GM21381 (cell line): ENCODE measurements at regions not wholly inside any gene's neighbourhood (a gene's known extent, or its start where the extent isn't known, plus 50 kb on each side); places are given as distances from the start of the nearest gene placed in this dataset.
"Not testable (repeated sequence)": the region's sequence is repeated elsewhere in the genome, so short reads cannot be mapped to it uniquely, and the experiment has no call there.

ENCODE experiments used
- ATAC-seq: cut with Tn5 transposase; IDR thresholded peaks from one replicate; pipeline ENCODE4 v1.9.1; 2021; ENCODE audit warnings: mild to moderate bottlenecking, moderate library complexity; ENCODE audit not compliant: unreplicated experiment

DNA sequence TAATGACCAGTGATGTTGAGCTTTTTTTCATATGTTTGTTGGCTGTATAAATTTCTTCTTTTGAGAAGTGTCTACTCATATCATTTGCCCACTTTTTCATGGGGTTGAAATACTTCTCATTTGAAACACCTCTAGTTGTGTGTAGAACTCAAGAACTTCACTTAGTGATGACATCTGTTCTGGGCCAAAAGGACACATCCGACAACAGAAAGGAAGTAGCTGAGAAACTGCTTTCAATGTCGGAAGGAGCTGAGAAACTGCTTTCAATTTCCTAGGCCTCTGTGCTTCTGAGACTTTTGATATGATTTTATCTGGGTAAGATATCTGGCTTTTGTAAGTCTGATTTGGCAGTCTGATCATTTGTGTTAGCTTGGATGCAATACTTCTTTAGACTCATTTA is 635.3 kb downstream of the TMTC2 start:
- no peak for ATAC-seq

DNA sequence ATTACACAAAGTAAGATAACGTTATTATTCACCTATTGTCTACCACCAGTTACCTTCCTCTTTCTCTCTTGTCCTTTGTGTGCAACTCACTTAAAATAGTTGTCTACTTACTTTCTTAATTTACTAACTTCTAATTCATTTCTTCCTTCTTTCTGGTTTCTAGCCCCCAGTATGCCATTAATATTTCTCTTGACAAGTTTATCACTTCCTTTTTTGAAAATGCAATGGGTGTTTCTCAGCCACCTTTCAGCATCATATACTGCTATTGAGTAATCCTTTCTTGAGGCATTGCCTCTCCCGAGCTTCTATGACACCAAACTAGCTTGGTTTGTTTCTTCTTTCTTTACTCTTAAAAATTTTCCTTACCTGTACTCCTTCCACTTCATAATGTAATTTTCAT is 633.6 kb downstream of the TMTC2 start:
- ATAC-seq = no peak

DNA sequence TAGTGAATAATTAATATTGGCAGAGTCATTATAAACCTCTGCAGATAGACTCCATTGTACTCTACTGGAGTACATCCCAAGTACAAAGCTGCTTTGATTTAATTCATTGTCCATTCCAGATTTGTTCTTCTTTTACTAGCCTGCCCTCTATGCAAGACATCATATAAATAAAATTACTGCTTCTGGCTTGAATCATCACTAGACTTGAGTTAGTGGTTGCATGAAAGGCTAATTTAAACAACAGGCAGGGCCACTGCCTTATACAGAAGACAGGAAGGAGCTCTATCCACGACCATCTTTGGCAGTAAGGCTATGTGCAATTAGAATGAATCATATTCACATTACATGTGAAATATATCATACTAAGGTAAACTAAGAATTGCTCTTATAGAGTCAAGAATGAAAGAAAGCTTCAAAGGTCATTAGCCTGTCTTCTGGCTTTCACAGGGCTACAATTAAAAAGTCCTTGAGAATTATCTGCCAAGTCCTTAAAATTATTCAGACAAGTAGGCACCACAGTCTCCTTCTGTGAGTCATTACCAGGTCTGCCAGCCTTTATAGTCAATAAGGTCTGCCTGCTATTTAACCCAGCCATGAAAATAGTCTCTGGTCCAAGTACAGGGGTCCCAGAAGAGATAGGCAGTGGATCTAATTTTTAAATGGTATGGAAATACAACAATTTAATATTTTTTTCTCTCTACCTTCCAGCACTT is 631.8 kb downstream of the TMTC2 start:
- no peak for ATAC-seq

DNA sequence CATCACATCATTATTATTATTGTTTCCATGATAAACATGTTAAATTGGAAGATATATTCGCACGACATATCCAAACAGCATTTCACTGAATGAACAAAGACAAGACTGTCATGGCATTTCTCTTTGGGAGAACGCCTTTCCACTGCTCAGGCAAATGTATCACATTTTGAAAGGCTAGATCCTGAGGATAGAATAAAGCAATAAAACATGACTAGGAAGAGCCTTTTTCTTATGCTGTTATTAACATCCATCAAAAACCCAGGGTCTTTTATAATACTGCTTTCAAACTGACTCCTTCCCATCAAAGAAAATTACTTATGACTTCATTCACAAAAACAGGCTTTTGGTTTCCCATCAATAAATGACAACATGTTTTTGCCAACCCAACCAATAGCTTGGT is 630.9 kb downstream of the TMTC2 start:
- no peak for ATAC-seq

DNA sequence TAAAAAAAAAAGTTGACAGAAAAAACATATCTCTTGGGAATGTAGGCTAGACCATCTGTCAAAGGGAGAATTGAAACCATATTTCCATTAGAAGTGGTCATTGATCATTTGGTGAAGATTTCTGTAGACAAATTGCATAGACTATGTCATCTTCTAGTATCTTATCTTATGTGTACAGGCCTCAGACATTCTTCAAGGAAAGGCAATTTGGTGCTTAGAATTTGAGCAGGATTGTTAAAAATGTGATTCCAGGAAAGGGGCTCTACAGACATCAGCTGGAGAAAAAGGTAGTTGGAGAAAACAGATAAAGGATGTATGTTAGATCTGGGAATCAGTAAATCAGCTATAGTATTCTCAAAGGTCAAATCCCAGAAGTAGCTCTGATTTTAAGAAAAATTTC is 627.1 kb downstream of the TMTC2 start:
- ATAC-seq = no peak

DNA sequence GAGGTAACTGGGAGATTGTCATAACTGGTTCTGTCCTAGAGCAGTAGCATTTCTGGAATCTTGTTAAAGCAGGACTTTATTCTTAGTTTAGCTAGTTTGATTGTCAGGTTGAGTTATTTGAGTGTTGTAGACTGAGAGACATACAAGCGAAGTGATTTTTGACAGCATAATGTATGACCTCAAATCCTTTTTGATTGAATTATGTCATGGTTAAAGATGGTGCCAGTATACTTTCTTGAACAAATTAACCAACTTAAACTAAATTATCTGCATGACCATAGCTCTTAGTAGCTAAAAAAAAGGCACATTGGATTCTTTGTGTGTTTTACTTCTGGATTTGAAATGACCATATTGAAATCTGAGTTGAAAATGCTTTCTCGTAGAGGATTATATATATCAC is 626.6 kb downstream of the TMTC2 start:
- ATAC-seq = no peak

DNA sequence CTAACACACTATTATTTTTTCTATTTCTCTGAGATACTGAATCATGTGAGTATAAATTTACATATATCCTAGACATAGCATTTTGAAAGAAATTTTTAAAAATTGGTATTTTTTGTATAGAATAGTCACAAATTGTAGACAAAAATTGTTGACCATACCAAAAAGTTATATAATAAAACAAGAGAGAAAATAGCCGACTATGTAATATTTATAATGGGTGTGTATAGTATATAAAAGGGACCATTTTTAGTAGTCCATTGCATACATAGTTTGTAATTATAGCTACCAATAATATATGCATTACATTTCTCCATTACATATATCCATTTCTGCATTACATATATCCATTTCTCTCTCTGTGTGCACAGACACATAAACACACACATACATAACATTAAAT is 590.2 kb downstream of the TMTC2 start:
- ATAC-seq = no peak

DNA sequence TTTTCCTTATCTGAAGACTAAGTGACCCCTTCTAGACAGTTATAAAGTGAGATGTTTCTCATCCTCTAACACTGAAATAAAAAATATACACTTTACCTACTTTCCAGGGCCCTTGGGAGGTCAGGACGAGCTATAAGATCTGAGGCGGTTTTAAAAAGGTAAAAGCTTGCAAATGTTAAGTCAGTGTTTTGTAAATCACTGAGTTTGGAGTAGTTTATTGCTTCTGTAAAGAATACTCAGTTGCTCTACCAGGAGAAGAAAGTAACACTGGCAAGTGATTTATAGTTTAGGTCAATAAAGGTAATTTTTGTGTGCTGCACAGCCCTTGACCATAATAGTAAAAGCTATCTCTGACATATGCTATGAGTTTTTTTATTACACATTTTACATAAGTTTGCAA is 584.5 kb downstream of the TMTC2 start:
- ATAC-seq = no peak

DNA sequence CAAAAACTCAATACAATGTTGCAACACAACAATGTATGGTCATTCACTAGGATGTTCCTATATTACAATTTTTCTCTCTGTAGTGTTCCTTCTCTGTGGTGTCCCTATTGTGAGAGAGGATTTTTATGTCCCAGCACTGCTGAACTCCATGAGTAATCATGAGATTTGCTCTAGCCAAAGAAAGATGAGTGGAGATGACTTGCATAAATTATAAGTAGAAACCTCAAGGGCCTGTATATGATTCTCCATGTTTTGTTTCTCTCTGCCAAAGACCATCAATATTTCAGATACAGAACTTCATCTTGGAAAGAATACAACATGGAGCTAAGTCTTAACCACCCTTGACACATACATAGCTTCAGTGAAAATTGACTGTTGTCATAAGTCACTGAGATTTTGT is 579.1 kb downstream of the TMTC2 start:
- ATAC-seq = no peak

DNA sequence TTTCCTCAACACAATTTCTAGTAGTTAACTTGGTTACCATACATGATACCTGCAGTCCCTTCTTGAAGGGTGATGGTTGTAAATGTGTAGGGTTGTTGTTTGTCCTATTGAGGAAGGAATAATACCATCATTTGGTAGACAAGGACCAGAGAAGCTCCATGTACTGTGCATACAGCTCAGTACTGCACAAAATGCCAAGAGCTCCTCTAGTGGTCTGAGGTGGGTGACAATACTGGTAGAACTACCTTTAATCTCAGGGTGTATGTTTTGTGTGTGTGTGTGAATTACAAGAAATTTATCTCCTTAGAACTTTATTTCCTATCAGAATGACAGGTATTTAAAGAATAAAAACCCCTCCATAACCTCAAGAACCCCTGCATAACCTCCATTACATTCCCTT is 575.3 kb downstream of the TMTC2 start:
- no peak for ATAC-seq

DNA sequence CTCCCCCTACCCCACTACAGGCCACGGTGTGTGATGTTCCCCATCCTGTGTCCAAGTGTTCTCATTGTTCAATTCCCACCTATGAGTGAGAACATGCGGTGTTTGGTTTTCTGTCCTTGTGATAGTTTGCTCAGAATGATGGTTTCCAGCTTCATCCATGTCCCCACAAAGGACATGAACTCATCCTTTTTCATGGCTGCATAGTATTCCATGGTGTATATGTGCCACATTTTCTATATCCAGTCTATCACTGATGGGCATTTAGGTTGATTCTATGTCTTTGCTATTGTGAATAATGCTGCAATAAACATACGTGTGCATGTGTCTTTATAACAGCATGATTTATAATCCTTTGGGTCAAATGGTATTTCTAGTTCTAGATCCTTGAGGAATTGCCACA is 573.4 kb downstream of the TMTC2 start:
- not testable (repeated sequence) for ATAC-seq

DNA sequence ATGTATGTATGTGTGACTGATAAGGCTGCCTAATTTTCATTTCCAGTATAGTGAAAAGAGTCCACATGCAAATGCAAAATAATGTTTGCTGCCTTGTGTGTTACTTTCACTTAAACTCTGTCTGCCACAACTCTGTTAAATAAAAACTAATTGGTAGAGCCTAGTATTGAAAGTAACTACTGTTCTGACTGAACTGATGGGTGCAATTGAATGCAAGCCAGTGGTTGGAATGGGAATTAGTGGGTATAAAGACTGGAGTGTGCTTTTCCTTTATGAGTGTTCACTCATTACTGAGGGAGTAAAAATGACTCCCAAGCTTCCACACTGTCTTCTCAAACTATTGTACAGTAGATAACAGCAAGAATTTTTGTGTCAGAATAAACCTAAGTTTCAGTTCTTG is 571.0 kb downstream of the TMTC2 start:
- ATAC-seq = no peak

DNA sequence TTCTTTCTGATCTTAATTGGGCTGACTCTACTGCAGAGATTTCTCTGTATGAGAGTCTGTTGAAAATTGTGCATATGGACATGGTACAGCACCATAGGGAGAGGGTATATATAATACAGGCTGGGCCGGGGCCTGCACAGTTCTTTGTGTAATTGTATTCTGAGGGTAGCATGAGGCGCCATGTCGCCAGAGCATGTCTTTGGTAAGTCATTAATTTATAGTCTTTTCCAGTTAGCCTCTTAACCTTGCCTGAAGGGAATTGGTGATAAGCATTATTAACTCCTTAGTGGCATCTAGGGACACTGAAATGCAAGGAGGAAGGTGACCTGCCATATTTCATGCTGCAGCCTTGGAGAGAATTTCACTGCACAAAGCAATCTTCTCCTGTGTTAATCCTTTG is 569.9 kb downstream of the TMTC2 start:
- ATAC-seq = no peak

DNA sequence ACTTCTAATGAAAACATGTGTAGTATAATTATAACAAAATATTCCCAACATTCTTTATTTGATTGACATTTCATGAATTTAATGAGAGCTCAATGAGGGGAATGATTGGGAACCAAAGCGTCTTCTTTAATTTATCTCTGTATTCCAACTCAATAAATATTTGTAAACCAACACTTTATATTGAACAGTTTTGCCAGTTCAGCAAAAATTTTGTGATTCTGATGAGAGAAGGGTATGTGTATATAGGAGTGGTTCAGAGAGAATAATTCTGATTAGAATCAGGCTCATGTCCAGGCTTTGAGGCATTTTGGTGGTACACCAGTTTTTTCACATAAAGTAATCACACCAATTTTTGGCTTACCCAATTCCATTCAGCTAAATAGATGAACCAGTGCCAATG is 564.2 kb downstream of the TMTC2 start:
- ATAC-seq = no peak

DNA sequence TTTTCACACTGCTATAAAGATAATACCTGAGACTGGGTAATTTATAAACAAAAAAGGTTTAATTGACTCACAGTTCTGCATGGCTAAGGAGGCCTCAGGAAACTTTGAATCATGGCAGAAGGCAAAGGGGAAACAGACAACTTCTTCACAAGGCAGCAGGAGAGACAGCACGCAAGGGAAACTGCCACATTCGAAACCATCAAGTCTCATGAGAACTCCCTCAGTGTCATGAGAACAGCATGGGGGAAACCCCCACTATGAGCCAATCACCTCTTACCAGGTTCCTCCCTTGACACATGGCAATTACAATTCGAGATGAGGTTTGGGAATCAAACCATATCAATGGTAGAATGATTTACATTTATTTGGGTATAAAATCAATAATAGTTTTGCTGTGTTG is 558.5 kb downstream of the TMTC2 start:
- no peak for ATAC-seq

DNA sequence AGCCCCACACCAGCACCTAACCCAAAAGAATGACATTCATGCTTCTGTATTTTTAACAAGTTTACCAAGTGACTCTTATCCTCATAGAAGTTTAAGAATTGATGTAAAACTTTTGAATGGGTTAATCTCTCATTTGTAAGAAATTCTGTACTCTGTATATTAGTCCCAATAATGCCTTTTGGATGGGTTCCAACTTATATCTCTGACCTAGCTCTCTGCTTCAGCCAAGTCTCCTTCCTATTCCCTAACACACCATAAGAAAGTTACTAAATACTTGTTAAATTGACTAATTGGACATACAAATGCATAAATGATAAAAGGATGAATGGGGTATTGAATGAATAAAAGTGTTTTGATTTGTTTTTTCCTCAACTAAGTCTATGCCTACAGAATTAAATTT is 557.3 kb downstream of the TMTC2 start:
- ATAC-seq = no peak

DNA sequence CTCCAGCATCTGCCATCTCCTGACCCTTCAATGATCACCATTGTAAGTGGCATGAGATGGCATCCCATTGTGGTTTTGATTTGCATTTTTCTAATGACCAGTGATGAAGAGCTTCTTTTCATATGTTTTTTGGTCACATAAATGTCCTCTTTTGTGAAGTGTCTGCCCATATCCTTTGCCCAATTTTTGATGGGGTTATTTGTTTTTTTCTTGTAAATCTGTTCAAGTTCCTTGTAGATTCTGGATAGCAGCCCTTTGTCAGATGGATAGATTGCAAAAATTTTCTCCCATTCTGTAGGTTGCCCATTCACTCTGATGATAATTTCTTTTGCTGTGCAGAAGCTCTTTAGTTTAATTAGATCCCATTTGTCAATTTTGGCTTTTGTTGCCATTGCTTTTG is 547.3 kb downstream of the TMTC2 start:
- not testable (repeated sequence) for ATAC-seq

DNA sequence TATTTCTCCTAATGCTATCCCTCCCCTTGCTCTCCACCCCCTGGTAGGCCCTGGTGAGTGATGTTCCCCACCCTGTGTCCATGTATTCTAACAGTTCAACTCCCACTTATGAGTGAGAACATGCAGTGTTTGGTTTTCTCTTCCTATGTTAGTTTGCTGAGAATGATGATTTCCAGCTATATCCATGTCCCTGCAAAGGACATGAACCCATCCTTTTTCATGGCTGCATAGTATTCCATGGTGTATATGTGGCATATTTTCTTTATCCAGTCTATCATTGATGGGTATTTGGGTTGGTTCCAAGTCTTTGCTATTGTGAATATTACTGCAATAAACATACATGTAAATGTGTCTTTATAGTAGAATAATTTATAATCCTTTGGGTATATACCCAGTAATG is 540.3 kb downstream of the TMTC2 start:
- ATAC-seq = not testable (repeated sequence)

DNA sequence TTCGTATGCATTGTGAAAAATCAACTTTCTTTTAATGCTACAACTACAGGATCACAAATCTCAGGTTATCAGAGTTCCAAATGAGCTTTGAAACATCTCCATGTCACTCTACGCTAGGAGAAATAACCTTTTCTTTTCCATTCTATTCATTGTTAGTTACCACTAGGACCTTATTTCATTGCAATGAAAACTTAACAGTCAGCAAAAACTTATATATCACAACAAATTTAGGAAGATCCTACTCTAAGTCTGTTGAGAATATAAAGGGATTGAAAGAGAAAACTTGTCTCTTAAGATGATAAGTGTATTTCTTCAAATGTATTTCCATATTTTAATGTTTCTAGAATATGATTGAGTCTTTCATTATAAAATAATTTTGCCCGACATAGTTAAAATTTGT is 539.1 kb downstream of the TMTC2 start:
- no peak for ATAC-seq

DNA sequence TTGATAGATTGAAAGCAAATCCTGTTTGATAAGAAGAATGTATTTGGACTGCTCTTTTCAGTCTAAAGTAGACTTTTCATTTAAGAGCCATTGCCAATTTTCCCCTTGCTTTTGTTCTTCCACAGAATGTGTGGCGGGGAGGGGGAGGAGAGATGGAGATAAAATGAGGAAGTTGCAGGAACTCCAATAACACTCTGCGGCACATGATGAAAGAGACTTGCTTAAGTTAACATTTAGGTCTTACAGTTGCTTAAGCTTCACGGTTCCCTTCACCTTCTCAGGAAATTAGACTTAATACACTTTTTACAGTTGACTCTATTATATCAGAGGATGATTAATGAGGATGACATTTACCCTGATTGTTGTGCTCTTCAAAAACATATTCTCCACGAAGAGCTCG is 537.3 kb downstream of the TMTC2 start:
- no peak for ATAC-seq

DNA sequence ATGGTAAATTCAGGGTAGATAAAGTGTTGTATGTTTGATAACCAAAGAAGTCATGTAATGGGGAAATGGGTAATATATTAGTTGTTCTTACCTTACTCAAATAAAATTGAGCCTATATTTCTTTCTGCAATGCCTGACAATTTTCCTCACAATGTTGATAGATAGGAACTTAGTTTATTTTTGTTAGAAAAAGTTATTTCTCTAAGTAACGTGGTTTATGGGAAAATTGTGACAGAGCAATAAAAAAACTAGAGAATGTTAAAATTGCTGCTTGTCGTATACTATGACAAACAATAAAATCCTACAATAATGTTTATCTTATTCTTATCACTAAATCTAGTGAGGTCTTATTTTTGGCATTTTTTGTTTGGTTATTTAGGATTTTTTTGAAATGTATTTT is 534.1 kb downstream of the TMTC2 start:
- no peak for ATAC-seq

DNA sequence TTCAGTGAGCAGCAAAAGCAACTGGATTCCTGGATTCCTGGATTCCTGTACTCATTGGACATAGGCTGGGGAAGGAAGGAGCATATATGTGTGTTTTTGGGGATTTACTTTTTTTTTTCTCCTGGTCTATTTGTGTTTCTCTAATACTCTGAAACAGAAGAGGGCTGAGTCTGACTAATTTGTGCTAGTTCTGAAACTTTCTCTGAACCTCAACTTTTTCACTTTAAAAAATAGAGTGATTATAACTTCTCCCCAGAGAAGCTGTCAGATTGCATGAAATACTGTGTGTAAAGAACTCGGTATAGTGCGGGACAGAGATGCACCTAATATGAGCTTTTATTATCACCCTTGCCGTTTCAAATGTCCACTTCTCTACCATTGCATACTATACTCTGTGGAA is 529.5 kb downstream of the TMTC2 start:
- ATAC-seq = no peak

DNA sequence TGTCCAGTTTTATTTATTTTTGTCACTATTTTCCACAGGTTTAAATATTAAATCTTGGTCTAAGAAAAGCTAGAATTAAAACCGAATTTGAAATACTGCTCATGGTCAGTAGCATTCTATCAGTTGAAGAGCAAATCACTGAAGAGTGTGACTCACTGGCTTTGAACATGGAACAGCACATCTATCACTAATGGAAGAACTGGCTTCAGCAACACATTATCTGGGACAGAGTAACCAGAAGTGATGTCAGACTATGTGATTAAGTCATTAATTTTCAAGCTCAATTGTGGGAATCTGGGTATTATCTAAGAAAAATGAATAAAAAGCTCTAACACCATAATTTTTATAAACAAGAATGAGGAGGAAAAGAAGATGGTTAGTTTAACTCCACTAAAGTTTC is 527.5 kb downstream of the TMTC2 start:
- no peak for ATAC-seq
